NCI-H187 (cell line): ENCODE measurements at regions not wholly inside any gene's neighbourhood (a gene's known extent, or its start where the extent isn't known, plus 50 kb on each side); places are given as distances from the start of the nearest gene placed in this dataset.

Experiments used
- DNase-seq, 2 experiments: peaks; one replicate each; lab custom pipeline; 2025; lab: John Stamatoyannopoulos, UW

GRCh38 chr1:37277366-37277765 lies 197.0 kb upstream of the ZC3H12A start:
- no peak for DNase-seq

- no peak for DNase-seq
These were observed 193.0 kb upstream of the ZC3H12A start for GRCh38 chr1:37281354-37281753.

- DNase-seq, result peak in 1 of 2 experiments; percentile 21
These were observed 191.6 kb upstream of the ZC3H12A start for GRCh38 chr1:37282764-37283163.

- no peak for DNase-seq
These were observed 190.3 kb upstream of the ZC3H12A start for GRCh38 chr1:37284053-37284452.

- DNase-seq, result no peak
These were observed 187.5 kb upstream of the ZC3H12A start for GRCh38 chr1:37286881-37287280.

GRCh38 chr1:37288900-37289299 lies 185.5 kb upstream of the ZC3H12A start:
- no peak for DNase-seq

GRCh38 chr1:37290718-37291117 lies 183.7 kb upstream of the ZC3H12A start:
- no peak for DNase-seq

GRCh38 chr1:37292789-37293188 lies 181.6 kb upstream of the ZC3H12A start:
- DNase-seq, result no peak

GRCh38 chr1:37294096-37294495 lies 180.3 kb upstream of the ZC3H12A start:
- no peak for DNase-seq

- DNase-seq, result no peak
These were observed 179.9 kb upstream of the ZC3H12A start for GRCh38 chr1:37294529-37294928.

GRCh38 chr1:37298769-37299168 lies 175.6 kb upstream of the ZC3H12A start:
- DNase-seq, result no peak

GRCh38 chr1:37299216-37299615 lies 175.2 kb upstream of the ZC3H12A start:
- DNase-seq, result no peak

- DNase-seq, result no peak
These were observed 170.4 kb upstream of the ZC3H12A start for GRCh38 chr1:37303884-37304574.

- no peak for DNase-seq
These were observed 169.3 kb upstream of the ZC3H12A start for GRCh38 chr1:37305108-37305507.

GRCh38 chr1:37305841-37306240 lies 168.5 kb upstream of the ZC3H12A start:
- no peak for DNase-seq

- no peak for DNase-seq
These were observed 167.9 kb upstream of the ZC3H12A start for GRCh38 chr1:37306461-37306860.

GRCh38 chr1:37306871-37307270 lies 167.5 kb upstream of the ZC3H12A start:
- DNase-seq, result no peak

- DNase-seq, result no peak
These were observed 166.1 kb upstream of the ZC3H12A start for GRCh38 chr1:37308031-37308960.

- DNase-seq, result no peak
These were observed 164.8 kb upstream of the ZC3H12A start for GRCh38 chr1:37309574-37309973.

- no peak for DNase-seq
These were observed 164.3 kb upstream of the ZC3H12A start for GRCh38 chr1:37310064-37310463.

- DNase-seq, result no peak
These were observed 159.0 kb upstream of the ZC3H12A start for GRCh38 chr1:37315371-37315846.

- DNase-seq, result no peak
These were observed 156.4 kb upstream of the ZC3H12A start for GRCh38 chr1:37317870-37318467.

- no peak for DNase-seq
These were observed 155.9 kb upstream of the ZC3H12A start for GRCh38 chr1:37318490-37318889.
